Karpas-422 (cell line): ENCODE measurements at regions not wholly inside any gene's neighbourhood (a gene's known extent, or its start where the extent isn't known, plus 50 kb on each side); places are given as distances from the start of the nearest gene placed in this dataset.

Source experiments
- DNase-seq: peaks from one replicate; pipeline ENCODE4 v3.0.0-alpha.2; 2015
- H2AFZ ChIP-seq: fragments of 200-600 bp; sonication (generic); 2 replicates; pipeline ENCODE4 v1.6.1; 2014; ENCODE audit warnings: antibody characterized with exemption, low read length, mixed read lengths
- H3K27ac ChIP-seq: fragments of 200-600 bp; sonication (generic); 2 replicates; pipeline ENCODE4 v1.5.1; 2014; ENCODE audit warnings: mild to moderate bottlenecking, low read length, moderate library complexity
- H3K27me3 ChIP-seq: fragments of 200-600 bp; sonication (generic); 2 replicates; pipeline ENCODE4 v1.6.1; 2014; ENCODE audit warnings: low read length, mixed read lengths
- H3K36me3 ChIP-seq: fragments of 200-600 bp; sonication (generic); 2 replicates; pipeline ENCODE4 v1.6.1; 2014; ENCODE audit warnings: low read length, mixed read lengths; ENCODE audit not compliant: insufficient read depth
- H3K4me1 ChIP-seq: fragments of 200-600 bp; sonication (generic); 2 replicates; pipeline ENCODE4 v1.6.1; 2014; ENCODE audit warnings: mild to moderate bottlenecking, low read length, mixed read lengths
- H3K4me2 ChIP-seq: fragments of 200-600 bp; sonication (generic); 2 replicates; pipeline ENCODE4 v1.6.1; 2014; ENCODE audit warnings: low read length, low read depth, mild to moderate bottlenecking; ENCODE audit not compliant: poor library complexity, severe bottlenecking
- H3K4me3 ChIP-seq: fragments of 200-600 bp; sonication (generic); 2 replicates; pipeline ENCODE4 v1.5.1; 2014; ENCODE audit warnings: mild to moderate bottlenecking, antibody characterized with exemption, low read length, mixed read lengths
- H3K79me2 ChIP-seq: fragments of 200-600 bp; sonication (generic); 2 replicates; pipeline ENCODE4 v1.6.1; 2014; ENCODE audit warnings: mild to moderate bottlenecking, low read length, mixed read lengths
- H3K9ac ChIP-seq: fragments of 200-600 bp; sonication (generic); 2 replicates; pipeline ENCODE4 v1.6.0; 2014; ENCODE audit warnings: low read length
- H3K9me2 ChIP-seq: fragments of 200-600 bp; sonication (generic), shearing (Covaris generic); replicated peaks from 2 replicates; pipeline ENCODE4 v1.6.0; 2014; ENCODE audit warnings: mild to moderate bottlenecking, low read length, moderate library complexity; ENCODE audit not compliant: insufficient read depth
- H3K9me3 ChIP-seq: fragments of 300-700, 200-600 bp; sonication (generic); 2 replicates; pipeline ENCODE4 v1.6.1; 2014; ENCODE audit warnings: low read length, mixed read lengths
- H4K20me1 ChIP-seq: fragments of 200-600 bp; sonication (generic); 2 replicates; pipeline ENCODE4 v1.6.1; 2014; ENCODE audit warnings: mild to moderate bottlenecking, antibody characterized with exemption, low read length, low read depth; ENCODE audit not compliant: insufficient read depth

DNA sequence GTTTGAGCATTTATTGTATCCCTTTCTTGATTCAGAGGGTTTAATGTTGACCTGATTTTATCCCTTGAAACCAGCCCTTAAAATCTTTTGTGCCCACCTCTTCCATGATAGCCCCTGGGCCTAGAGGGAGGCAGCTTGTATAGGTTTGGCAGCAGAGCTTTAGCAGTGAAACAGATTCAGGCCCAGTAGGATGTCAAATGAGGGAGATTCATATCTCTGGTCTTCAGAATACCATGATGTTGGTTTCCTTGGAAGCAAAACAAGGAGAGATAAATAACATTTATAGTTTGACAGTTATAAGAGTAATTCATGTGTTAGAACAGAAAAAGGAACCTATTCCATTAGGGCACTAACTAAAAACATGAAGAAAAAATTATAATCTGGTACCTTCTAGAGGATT is 649.2 kb downstream of the METTL4 start:
- Histone ChIP-seq H3K9me2 (no peaks in the 10 kb centered on the region), H4K20me1 (no peaks in the 10 kb centered on the region), H3K4me1 (no peaks in the 10 kb centered on the region), H3K27ac (no peak overlapping the region), H3K9ac (no peak overlapping the region), H3K4me2 (no peak overlapping the region), H3K79me2 (no peaks in the 10 kb centered on the region), H3K27me3 (no peaks in the 10 kb centered on the region), H3K36me3 (no peaks in the 10 kb centered on the region), H2AFZ (no peak overlapping the region), H3K9me3 (no peaks in the 10 kb centered on the region), H3K4me3 (no peak overlapping the region)
- no peak for DNase-seq

GRCh38 chr18:1928711-1929110 is 642.6 kb downstream of the METTL4 start:
- Histone ChIP-seq H3K4me2 (no peak overlapping the region), H3K9me2 (no peaks in the 10 kb centered on the region), H3K27ac (no peak overlapping the region), H4K20me1 (no peaks in the 10 kb centered on the region), H3K36me3 (no peaks in the 10 kb centered on the region), H3K27me3 (no peaks in the 10 kb centered on the region), H3K4me3 (no peak overlapping the region), H3K4me1 (no peaks in the 10 kb centered on the region), H3K79me2 (no peaks in the 10 kb centered on the region), H3K9ac (no peak overlapping the region), H3K9me3 (no peaks in the 10 kb centered on the region), H2AFZ (no peak overlapping the region)
- no peak for DNase-seq

GRCh38 chr18:1929720-1930119 is 641.6 kb downstream of the METTL4 start:
- H3K27me3 ChIP-seq: no peaks in the 10 kb centered on the region
- no peaks in the 10 kb centered on the region for H3K4me1 ChIP-seq
- H3K9me2 ChIP-seq: no peaks in the 10 kb centered on the region
- no peak overlapping the region for H3K4me2 ChIP-seq
- no peaks in the 10 kb centered on the region for H4K20me1 ChIP-seq
- H3K9ac ChIP-seq: no peak overlapping the region
- H3K9me3 ChIP-seq: no peaks in the 10 kb centered on the region
- H3K4me3 ChIP-seq: no peak overlapping the region
- no peak for DNase-seq
- H3K79me2 ChIP-seq: no peaks in the 10 kb centered on the region
- H3K27ac ChIP-seq: no peak overlapping the region
- H2AFZ ChIP-seq: no peak overlapping the region
- no peaks in the 10 kb centered on the region for H3K36me3 ChIP-seq

DNA sequence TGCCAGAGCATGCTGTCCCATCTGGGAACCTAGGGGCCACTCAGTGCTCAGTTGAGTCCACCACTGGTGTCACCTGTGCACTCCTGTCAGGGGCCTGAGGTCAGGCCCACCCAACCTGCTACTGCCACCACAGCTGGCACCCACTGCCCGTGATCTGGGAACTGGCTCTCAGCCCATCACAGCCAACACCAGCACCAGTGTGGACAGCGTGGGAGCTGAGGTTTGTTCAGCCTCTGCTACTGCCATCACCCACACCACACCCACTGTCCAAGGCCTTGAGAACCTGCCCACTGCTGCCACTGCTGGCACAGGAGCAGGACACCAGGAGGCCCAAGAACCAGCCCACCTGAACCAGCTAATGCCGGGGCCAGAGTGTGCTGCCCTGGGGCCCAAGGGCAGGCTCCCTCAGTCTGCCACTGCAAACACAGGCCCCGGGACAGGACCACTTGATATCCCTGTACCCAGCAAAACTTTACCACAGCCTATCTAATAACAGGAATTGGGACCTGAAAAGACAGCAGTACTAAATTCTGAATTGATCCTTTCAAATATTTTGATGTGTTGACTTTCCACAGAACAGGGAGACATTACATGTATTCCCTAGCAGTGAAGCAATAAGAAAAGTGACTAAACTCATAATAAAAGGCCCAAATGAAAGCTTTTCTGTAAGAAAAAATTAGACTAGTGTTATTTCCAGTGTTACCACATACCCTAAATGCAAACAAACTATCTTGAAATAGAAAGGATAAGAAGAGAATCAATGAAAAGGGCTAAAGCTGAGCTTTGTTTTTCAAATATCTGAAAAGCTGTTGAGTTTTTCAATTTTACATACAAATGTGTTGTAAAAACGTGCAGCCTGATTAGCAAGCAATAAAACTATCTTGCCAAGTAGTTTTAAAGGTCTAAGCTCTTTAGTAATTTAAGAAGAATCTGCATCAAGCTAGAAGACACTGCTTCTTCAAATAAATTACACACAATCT is 640.7 kb downstream of the METTL4 start:
- no peak overlapping the region for H3K27ac ChIP-seq
- H3K79me2 ChIP-seq: no peaks in the 10 kb centered on the region
- no peak overlapping the region for H3K4me2 ChIP-seq
- H3K9ac ChIP-seq: no peak overlapping the region
- no peaks in the 10 kb centered on the region for H4K20me1 ChIP-seq
- H2AFZ ChIP-seq: no peak overlapping the region
- H3K9me3 ChIP-seq: no peaks in the 10 kb centered on the region
- H3K4me3 ChIP-seq: no peak overlapping the region
- DNase-seq: no peak
- no peaks in the 10 kb centered on the region for H3K9me2 ChIP-seq
- no peaks in the 10 kb centered on the region for H3K4me1 ChIP-seq
- no peaks in the 10 kb centered on the region for H3K36me3 ChIP-seq
- no peaks in the 10 kb centered on the region for H3K27me3 ChIP-seq

- no peaks in the 10 kb centered on the region for H3K79me2 ChIP-seq
These were observed 618.8 kb downstream of the METTL4 start for GRCh38 chr18:1952486-1952885.

DNA sequence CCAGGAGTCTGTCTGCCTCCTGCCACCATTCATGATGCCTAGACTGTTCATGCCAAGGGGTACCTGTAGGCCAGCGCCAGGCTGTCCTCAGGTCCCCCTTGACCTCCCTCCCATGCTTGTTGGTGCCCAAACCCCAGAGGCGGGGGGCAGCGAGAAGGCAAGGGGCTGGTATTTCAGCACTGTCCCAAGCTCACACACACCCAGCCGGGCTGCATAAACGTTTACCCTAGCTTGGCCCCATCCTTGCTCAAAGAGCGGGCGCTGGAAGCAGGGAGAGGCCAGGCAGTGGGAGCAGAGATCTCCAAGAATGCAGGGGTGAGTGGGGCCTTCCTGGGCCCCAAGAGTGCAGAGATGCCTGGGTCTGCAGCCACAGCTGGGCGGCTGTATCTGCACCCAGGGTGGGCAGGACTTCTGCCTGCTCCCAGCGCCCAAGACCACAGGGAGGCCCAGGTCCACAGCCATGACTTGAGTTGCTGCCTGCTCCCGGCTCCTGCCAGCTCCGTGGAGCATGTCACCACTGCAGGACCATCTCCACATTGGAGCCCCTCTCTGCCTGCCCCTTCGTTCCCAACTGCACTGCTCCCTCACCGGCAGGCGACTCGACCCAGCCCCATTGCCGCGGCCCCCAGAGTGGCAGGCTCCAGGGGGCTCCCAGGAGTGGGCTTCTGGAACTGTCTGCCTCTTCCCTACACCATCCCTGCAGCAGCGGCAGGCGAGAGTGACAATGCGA is 616.6 kb downstream of the METTL4 start:
- DNase-seq: no peak
- Histone ChIP-seq H3K4me3 (no peak overlapping the region), H3K4me2 (no peak overlapping the region), H3K9me2 (no peaks in the 10 kb centered on the region), H3K9me3 (no peaks in the 10 kb centered on the region), H3K36me3 (no peaks in the 10 kb centered on the region), H3K79me2 (no peaks in the 10 kb centered on the region), H3K27me3 (no peaks in the 10 kb centered on the region), H3K9ac (no peak overlapping the region), H3K4me1 (no peaks in the 10 kb centered on the region), H3K27ac (no peak overlapping the region), H4K20me1 (no peaks in the 10 kb centered on the region), H2AFZ (no peak overlapping the region)

More at GRCh38 chr18:1952486-1952885, 618.8 kb downstream of the METTL4 start:
- Histone ChIP-seq H3K4me2 (no peak overlapping the region), H3K9me2 (no peaks in the 10 kb centered on the region), H3K9ac (no peak overlapping the region), H3K27me3 (no peaks in the 10 kb centered on the region), H3K4me1 (no peaks in the 10 kb centered on the region), H4K20me1 (no peaks in the 10 kb centered on the region), H3K4me3 (no peak overlapping the region), H3K9me3 (no peaks in the 10 kb centered on the region), H3K27ac (no peak overlapping the region), H2AFZ (no peak overlapping the region), H3K36me3 (no peaks in the 10 kb centered on the region)
- no peak for DNase-seq

DNA sequence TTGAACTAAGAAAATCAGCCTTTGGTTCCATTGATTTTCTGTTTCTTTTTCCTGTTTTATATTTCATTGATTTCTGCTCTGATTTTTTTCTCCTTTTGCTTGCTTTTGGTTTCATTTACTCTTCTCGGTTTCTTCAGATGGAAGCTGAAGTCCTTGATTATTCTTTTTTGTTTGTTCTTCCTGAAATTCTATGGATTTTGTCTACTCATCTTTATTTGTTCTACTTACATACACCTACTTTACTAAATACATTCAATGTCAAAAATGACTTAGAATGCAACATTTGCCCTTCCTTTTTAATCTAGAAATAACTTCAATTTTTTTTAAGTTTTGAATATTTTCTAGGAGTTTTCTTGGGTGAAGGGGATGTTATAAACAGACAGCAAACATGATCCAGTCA is 612.5 kb downstream of the METTL4 start:
- Histone ChIP-seq H3K4me2 (no peak overlapping the region), H3K9ac (no peak overlapping the region), H3K9me3 (no peaks in the 10 kb centered on the region), H3K4me1 (no peaks in the 10 kb centered on the region), H3K36me3 (no peaks in the 10 kb centered on the region), H3K79me2 (no peaks in the 10 kb centered on the region), H3K27me3 (no peaks in the 10 kb centered on the region), H2AFZ (no peak overlapping the region), H4K20me1 (no peaks in the 10 kb centered on the region), H3K27ac (no peak overlapping the region), H3K4me3 (no peak overlapping the region), H3K9me2 (no peaks in the 10 kb centered on the region)
- DNase-seq: no peak

- H3K9me3 ChIP-seq: no peaks in the 10 kb centered on the region
- no peak overlapping the region for H3K27ac ChIP-seq
- no peaks in the 10 kb centered on the region for H4K20me1 ChIP-seq
- H3K4me2 ChIP-seq: no peak overlapping the region
- H3K9me2 ChIP-seq: no peaks in the 10 kb centered on the region
- H3K36me3 ChIP-seq: no peaks in the 10 kb centered on the region
- H3K4me3 ChIP-seq: no peak overlapping the region
- H3K9ac ChIP-seq: no peak overlapping the region
- no peaks in the 10 kb centered on the region for H3K27me3 ChIP-seq
- H3K79me2 ChIP-seq: no peaks in the 10 kb centered on the region
- no peak overlapping the region for H2AFZ ChIP-seq
- DNase-seq: no peak
- no peaks in the 10 kb centered on the region for H3K4me1 ChIP-seq
These were observed 606.3 kb downstream of the METTL4 start for GRCh38 chr18:1965016-1965415.
